Fibroblast of skin of right quadriceps (primary cell): ENCODE measurements at regions not wholly inside any gene's neighbourhood (a gene's known extent, or its start where the extent isn't known, plus 50 kb on each side); places are given as distances from the start of the nearest gene placed in this dataset.
"Not testable (repeated sequence)": the region's sequence is repeated elsewhere in the genome, so short reads cannot be mapped to it uniquely, and the experiment has no call there.

ENCODE experiments used
- DNase-seq: peaks from one replicate; pipeline ENCODE4 v3.0.0-alpha.2; 2013

- no peak for DNase-seq
Measured at GRCh38 chr13:70613295-70613694, 505.0 kb upstream of the KLHL1 start.

DNA sequence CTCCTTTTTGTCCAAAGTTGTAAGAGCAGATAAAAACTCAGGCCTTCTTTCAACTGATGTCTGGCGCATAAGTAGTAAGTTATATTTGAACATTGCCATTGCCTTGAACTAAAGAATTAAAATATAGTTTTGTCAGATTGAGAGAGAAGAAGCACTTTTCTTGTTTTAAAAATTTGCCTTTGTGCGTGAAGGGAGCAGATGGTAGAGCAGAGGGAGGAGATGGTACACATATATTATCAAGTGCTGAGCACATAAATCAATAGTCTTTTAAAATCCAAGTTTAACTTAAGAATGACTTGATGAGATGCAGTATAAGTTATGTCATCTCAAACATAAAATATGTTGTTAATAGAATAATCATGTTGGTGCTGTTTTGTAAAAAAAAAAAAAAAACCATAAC, 504.6 kb upstream of the KLHL1 start:
- no peak for DNase-seq

GRCh38 chr13:70604448-70604847, 496.2 kb upstream of the KLHL1 start:
- no peak for DNase-seq

DNA sequence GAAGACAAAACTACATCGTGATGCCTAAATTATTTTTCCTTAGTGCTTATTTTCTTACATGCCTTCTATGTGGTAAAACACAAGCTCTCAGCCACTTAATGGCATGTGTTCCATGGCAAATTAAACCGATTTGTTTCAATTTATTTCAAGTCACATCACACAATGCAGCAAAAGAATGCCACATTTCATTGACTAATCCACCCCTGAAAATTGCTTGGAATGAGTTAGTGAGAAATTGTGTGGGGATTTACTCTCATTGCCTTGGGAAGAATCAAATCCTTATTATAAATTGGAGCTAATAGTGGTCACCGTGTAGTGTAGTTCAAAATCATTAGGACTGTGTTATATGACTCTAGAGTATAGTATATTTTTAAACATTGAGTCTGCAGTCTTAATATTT, 485.5 kb upstream of the KLHL1 start:
- no peak for DNase-seq

- DNase-seq, result no peak
Measured at GRCh38 chr13:70585109-70585508, 476.9 kb upstream of the KLHL1 start.

- DNase-seq, result no peak
Measured at GRCh38 chr13:70580825-70581224, 472.6 kb upstream of the KLHL1 start.

DNA sequence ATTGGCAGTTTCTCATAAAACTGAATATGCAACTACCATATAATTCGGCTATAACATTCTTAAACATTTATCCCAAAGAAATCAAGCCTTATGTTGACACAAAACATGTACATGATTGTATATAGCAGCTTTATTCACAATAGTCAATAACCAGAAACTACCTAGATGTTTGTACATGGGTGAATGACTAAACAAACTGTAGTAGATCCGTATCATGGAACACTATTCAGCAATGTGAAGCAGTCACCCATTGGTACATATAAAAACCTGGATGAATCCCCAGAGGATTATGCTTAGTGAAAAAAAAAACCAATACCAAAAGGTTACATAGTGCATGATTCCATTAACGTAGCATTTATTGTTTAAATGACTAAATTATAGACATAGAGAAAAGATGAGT, 471.7 kb upstream of the KLHL1 start:
- DNase-seq, result no peak

DNA sequence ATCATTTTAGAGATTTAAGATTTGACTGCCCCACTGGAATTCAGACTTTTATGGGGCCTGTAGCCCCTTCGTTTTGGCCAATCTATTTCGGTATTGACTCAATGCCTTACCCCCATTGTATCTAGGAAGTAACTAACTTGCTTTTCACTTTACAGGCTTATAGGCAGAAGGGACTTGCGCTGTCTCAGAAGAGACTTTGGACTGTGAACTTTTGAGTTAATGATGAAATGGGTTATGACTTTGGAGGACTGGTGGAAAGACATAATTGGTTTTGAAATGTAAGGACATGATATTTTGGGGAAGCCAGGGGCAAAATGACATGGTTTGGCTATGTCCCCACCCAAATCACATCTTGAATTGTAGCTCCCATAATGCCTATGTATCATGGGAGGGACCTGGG, 463.0 kb upstream of the KLHL1 start:
- DNase-seq, result no peak

- peak; percentile 15 for DNase-seq
Measured at GRCh38 chr13:70568571-70568970, 460.3 kb upstream of the KLHL1 start.

- no peak for DNase-seq
Measured at GRCh38 chr13:70544706-70545105, 436.5 kb upstream of the KLHL1 start.

GRCh38 chr13:70541451-70541850, 433.2 kb upstream of the KLHL1 start:
- DNase-seq, result no peak

- no peak for DNase-seq
Measured at GRCh38 chr13:70534466-70534865, 426.2 kb upstream of the KLHL1 start.

GRCh38 chr13:70529652-70530051, 421.4 kb upstream of the KLHL1 start:
- DNase-seq, result no peak

GRCh38 chr13:70527599-70527998, 419.3 kb upstream of the KLHL1 start:
- DNase-seq, result no peak

DNA sequence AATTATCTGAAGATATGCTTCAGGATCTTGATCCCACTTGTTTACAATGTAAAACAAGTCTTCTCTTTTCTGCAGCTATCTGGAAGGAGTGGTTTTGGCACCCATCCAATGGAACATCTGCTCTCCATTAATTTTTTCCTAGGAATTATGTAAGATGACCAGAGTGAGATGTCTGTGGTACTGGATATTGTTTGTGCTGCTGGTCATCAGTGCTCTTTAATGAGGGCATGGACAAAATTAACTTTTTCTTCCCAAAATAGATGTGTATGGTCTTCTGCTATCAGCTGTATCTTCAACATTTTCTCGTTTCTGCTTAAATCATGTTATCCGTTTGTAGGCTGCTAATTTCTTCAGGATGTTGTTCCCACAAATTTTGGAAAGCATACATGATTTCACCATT, 415.4 kb upstream of the KLHL1 start:
- DNase-seq, result peak; percentile 1

DNA sequence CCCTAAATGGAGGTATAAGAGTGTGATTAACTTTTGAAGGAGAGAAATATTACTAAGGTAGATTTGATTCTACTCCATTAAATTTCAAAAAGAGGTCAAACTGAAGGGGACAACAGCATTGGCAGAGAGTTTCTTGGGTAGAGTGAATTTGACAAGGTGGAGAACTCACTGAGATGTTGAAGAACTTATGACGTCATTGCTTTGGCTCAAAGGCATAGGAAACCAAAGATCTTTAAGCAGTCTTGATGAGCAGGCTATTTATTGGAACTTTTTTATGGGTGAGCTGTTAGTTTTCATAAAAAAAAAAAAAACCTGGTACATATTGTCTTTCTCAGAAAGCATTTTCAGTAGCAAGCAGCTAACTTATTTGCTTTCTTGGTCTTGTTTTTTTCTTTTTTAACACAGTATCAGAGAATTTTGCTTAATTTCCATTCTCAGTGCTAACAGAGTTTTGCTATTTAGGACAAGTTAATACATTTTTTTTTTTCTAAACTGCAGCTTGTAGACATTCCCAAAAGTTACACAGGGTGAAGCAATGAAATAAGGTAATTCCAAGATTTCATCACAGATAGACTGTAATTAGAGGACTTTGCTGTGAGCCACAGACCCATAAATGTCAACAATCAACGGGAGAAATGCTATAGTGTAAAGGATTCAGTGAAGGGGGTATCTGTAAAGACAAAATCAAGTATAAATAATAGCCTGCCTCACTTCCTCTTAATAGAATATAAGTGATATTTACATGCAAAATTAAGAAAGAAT, 412.2 kb upstream of the KLHL1 start:
- no peak for DNase-seq

GRCh38 chr13:70518081-70518480, 409.8 kb upstream of the KLHL1 start:
- no peak for DNase-seq

DNA sequence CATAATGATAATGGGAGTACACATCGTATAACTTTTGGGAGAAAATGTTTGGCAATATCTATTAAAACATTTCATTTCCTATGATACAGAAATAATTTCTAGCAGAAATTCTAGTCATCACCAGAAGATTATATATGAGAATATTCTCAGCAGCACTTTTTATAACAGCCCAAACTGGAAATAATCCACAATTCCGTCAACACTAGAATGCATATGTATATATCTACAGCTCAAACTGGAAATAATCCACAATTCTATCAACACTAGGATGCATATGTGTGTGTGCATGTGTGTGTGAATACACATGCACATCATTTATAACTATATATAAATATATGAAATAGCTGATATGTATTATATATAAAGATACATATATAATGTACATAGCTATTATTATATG, 408.0 kb upstream of the KLHL1 start:
- no peak for DNase-seq

- DNase-seq, result not testable (repeated sequence)
Measured at GRCh38 chr13:70511861-70512417, 403.7 kb upstream of the KLHL1 start.

DNA sequence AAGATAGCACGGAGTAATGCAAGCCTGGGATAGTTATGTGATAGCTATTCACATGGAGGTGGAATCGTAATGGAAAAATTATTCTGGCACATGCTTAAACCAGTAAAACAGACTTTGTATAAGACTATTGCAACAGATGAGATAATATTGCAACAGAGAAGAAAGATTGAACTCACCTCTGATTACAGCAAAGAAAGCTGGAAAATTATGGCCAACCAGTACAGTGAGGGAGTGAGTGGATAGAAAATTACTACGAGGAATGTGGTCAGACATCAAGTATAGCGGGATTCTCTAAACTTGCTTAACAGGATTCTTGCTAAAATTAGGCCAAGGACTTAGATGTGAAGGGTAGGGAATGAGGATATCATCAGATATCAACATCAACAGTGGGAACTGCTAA, 397.6 kb upstream of the KLHL1 start:
- no peak for DNase-seq

GRCh38 chr13:70502944-70503343, 394.7 kb upstream of the KLHL1 start:
- DNase-seq, result no peak

- DNase-seq, result no peak
Measured at GRCh38 chr13:70490320-70490935, 382.2 kb upstream of the KLHL1 start.

- DNase-seq, result no peak
Measured at GRCh38 chr13:70484931-70485330, 376.7 kb upstream of the KLHL1 start.

DNA sequence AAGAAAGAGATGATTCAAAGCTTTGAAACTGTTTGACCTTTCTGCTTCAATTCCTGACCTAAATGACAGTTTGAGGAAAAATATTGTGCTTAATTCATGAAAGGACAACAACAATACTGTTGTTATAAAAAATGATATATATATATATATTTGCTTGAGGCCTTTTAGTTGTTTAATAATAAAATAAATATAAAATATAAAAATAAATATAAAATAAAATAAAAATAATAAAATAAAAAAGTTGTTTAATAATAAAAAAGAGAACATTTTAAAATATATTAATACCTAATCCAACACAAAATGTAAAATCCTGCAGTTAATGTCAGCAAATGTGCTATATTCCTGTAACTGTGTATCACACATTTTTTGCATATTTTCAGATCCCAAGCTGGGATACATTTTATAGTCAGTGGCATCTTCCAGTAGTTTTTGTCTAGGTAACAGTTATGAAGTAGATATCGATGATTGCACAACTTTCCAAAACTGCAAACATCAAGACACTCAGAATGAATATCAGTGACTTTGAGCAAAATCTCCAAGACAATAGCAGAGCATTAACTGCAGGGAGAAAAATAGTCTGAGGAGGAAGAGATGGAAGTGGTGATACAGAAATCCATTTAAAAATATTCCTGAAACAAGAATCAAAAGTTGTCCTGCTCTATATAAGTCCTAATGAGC, 375.5 kb upstream of the KLHL1 start:
- no peak for DNase-seq
